Coronary artery (tissue), 2 donors: ENCODE measurements at regions not wholly inside any gene's neighbourhood (a gene's known extent, or its start where the extent isn't known, plus 50 kb on each side); places are given as distances from the start of the nearest gene placed in this dataset.

Source experiments
- DNase-seq: peaks from one replicate; pipeline ENCODE4 v3.0.0-alpha.2; 2017; ENCODE audit warnings: low spot score
- H3K27ac ChIP-seq, 2 donors: fragments of 200-600 bp; sonication (generic); one replicate each; pipeline ENCODE4 v1.5.1; 2016 to 2019
- H3K4me3 ChIP-seq: fragments of 200-600 bp; sonication (generic); 2 replicates; pipeline ENCODE4 v1.5.1; 2016; ENCODE audit warnings: mild to moderate bottlenecking, moderate library complexity
- TF ChIP-seq, protein P1 (sequence below): fragments of 200-600 bp; sonication (generic); IDR thresholded peaks from one replicate; pipeline ENCODE4 v1.5.1; 2019; ENCODE audit warnings: antibody characterized with exemption

- Histone ChIP-seq H3K27ac (no peak overlapping the region), H3K4me3 (no peak overlapping the region)
- DNase-seq = no peak
- TF ChIP-seq, protein P1, sequence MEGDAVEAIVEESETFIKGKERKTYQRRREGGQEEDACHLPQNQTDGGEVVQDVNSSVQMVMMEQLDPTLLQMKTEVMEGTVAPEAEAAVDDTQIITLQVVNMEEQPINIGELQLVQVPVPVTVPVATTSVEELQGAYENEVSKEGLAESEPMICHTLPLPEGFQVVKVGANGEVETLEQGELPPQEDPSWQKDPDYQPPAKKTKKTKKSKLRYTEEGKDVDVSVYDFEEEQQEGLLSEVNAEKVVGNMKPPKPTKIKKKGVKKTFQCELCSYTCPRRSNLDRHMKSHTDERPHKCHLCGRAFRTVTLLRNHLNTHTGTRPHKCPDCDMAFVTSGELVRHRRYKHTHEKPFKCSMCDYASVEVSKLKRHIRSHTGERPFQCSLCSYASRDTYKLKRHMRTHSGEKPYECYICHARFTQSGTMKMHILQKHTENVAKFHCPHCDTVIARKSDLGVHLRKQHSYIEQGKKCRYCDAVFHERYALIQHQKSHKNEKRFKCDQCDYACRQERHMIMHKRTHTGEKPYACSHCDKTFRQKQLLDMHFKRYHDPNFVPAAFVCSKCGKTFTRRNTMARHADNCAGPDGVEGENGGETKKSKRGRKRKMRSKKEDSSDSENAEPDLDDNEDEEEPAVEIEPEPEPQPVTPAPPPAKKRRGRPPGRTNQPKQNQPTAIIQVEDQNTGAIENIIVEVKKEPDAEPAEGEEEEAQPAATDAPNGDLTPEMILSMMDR = no peak
These were observed 312.7 kb upstream of the GATB start for GRCh38 chr4:152073351-152074087.

GRCh38 chr4:152072906-152073305 is 312.1 kb upstream of the GATB start:
- no peak overlapping the region for H3K4me3 ChIP-seq
- DNase-seq = no peak
- H3K27ac ChIP-seq = no peak overlapping the region
- TF ChIP-seq, protein P1 = no peak

GRCh38 chr4:152072001-152072485 is 311.2 kb upstream of the GATB start:
- DNase-seq = no peak
- TF ChIP-seq, protein P1 = no peak
- no peak overlapping the region for H3K4me3 ChIP-seq
- no peak overlapping the region for H3K27ac ChIP-seq

- Histone ChIP-seq H3K27ac (no peak overlapping the region), H3K4me3 (no peak overlapping the region)
- DNase-seq = no peak
- TF ChIP-seq, protein P1 = no peak
These were observed 310.0 kb upstream of the GATB start for GRCh38 chr4:152070854-152071253.

DNA sequence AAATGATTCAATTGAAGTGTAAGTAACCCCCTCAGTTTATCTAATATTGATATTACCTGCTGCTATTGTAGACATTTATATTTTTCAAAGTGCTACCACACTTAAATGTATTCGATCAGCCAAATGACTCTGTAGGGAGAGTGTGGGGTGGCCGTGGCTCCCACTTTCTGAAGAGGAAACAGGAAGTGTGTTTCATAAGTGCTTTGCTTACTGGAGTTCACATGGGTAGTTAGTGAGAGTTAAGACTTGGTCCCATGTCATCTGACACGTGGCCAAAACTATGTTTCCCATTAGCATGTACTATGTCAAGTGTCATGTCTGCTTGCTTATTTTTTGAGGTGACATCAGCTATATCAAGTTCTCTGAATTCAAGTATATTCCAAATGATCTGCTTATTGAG is 308.1 kb upstream of the GATB start:
- TF ChIP-seq, protein P1 = no peak
- DNase-seq = no peak
- H3K4me3 ChIP-seq = no peak overlapping the region
- H3K27ac ChIP-seq = no peak overlapping the region

GRCh38 chr4:152065545-152065944 is 304.7 kb upstream of the GATB start:
- TF ChIP-seq, protein P1 = no peak
- Histone ChIP-seq H3K27ac (no peak overlapping the region), H3K4me3 (no peak overlapping the region)
- DNase-seq = no peak

GRCh38 chr4:152064753-152065152 is 303.9 kb upstream of the GATB start:
- no peak for DNase-seq
- no peak overlapping the region for H3K4me3 ChIP-seq
- TF ChIP-seq, protein P1 = no peak
- H3K27ac ChIP-seq = no peak overlapping the region
